ENCODE measurements at regions not wholly inside any gene's neighbourhood (a gene's known extent, or its start where the extent isn't known, plus 50 kb on each side); places are given as distances from the start of the nearest gene placed in this dataset.

DNA sequence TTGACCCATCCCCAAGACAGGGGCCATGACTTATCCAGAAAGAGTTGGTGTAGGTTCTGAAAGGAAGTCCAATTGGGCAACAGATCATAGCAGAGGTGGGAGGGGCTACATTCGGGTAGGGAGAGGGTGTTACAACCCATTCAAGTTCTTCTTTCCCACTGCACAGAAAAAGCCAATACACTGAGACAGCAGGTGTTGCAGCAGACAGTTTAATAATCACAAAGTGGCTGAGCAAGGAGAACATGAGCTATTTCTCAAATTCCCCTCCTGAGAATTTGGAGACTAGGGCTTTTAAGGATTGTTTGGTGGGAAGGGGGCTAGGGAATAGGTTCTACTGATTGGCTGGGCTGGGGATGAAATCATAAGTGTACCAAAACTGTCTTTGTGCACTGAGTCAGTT lies 328.4 kb upstream of the POU3F1 start:
- DNase-seq, result no peak

DNA sequence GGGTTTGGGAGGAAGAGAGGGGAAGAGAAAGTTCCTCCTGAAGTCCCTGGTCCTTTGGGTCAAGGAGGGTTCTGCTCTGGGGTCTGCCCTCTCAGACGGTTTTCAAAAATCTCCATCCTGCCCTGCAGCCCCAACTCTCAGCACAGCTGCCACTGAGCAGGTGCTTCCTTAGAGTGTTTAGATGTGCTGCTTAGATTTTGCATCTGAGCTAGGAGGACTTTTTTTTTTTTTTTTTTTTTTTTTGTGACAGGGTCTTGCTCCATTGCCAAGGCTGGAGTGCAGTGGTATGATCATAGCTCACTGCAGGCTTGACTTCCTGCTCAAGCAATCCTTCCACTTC lies 324.9 kb upstream of the POU3F1 start:
- no peak for DNase-seq

DNA sequence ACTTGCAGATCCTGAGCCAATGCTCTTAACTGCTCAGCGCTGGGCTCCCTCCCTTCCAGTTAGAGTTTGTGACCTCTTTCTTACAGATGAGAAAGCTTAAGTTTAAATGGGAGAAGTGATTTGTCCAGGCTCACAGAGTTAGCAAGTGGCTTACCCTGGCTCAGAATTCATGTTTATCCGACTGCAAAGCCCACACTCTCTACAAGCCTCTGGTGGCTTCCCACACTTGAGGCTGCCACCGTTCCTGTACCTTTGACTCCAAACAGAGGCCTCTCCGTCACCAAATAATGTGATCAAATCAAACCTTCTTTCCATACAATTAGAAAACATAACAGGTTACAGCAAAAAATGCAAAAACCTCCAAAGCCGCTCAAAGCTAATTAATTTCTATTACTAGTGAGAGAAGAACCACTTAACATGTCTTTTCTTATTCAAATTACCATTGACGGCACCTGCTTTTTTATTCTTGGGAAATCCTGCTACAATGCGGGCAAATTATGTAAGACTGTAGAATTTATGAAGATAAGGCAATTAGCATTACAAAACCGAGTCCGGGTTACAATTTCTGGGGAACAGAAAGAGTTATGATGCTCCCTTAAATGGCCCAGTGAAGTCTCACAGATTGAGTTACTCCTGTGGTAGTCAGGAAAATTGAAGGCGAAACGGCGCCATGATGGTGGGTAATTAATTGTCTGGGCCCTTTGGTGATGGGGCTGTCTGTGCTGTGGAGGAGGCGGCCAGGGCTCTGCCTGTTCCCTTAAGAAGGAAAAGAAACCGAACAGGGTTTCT lies 324.3 kb upstream of the POU3F1 start:
- DNase-seq, result no peak

DNA sequence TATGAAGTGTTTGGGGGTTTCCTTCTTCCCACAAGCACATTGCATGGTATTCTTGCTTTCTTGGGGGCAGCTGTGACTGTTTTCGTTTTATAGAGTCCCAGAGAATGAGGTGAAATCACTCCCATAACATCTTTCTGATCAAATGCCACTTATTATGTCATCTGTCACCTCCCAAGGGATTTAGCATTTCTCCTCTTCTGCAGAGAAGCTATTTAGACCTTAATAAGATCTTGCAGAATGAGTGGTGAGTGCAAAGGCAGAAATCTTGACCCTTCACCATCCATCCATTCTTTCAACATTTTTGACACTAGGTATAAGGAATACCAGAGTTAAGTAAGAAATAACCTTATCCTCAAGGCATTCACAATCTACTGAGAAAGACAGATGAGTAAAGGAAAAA lies 318.6 kb upstream of the POU3F1 start:
- DNase-seq, result no peak

DNA sequence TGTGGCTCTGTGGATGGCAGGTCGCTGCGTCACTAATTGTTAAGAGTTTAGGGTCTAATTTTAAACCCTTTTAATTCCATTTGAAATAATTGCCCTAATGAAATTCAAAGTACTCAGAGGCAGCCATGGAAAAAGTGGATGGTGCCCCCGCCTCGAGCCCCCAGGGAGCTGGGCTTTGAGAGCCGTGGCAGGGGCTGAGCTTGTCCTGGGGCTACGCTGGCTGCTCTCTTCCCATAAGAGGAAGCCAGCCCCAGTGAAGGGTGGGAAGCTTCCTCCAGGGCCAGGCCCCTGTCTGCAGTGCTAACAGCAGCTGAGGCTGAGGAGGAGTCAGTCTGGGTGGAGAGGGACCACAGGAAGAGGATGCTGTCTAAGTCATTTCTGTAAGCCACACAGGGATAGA lies 315.0 kb upstream of the POU3F1 start:
- DNase-seq, result no peak

DNA sequence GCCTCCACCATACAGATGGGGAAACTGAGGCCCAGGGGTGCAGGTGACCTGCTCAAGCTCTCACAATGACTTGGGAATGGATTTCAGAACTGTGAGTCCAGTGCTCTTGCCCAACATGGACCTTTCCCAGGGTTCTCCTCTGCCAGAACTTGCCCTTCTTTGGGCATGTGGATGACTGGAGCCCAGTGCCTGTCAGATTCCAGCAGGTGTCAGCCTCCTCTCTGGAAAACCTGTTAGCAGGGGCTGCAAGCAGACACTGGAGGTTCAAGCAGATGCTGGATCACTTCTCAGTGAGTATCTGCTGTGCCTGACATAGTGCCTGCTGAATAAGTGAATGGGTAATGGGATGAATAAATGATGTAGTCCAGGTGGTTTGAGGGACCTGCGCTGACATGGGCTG lies 314.2 kb upstream of the POU3F1 start:
- no peak for DNase-seq

DNA sequence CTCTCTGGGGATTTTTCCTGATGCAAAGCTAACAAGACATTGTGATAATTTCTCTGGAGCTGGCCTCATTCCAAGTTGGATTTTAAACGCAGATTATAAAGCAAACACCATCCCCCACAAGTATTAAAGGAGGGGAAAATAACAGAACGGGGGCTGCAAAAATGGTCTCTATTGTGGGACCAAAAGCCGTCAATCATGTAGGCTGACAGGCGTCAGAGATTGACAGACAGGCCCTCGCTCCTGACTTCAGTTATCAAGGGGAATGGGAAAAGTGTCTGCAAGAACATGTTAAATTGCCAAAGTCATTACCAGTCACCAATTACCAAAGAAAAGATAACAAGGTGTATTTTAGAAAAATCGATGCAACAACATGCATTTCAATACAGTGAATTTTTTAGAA lies 307.4 kb upstream of the POU3F1 start:
- DNase-seq, result no peak

DNA sequence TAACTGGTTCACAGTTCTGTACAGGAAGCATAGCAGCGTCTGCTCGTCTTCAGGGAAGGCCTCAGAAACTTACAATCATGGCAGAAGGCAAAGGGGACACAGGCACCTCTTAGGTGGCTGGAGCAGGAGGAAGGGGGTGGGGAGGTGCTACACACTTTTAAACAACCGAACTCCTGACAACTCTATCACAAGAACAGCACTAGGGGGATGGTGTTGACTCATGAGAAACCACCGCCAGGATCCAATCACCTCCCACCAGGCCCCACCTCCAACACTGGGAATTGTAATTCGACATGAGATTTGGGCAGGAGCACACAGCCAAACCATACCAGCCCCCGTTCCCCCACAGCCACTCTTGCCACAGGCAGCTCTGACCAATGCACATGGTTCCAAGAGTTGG lies 306.3 kb upstream of the POU3F1 start:
- DNase-seq, result no peak

DNA sequence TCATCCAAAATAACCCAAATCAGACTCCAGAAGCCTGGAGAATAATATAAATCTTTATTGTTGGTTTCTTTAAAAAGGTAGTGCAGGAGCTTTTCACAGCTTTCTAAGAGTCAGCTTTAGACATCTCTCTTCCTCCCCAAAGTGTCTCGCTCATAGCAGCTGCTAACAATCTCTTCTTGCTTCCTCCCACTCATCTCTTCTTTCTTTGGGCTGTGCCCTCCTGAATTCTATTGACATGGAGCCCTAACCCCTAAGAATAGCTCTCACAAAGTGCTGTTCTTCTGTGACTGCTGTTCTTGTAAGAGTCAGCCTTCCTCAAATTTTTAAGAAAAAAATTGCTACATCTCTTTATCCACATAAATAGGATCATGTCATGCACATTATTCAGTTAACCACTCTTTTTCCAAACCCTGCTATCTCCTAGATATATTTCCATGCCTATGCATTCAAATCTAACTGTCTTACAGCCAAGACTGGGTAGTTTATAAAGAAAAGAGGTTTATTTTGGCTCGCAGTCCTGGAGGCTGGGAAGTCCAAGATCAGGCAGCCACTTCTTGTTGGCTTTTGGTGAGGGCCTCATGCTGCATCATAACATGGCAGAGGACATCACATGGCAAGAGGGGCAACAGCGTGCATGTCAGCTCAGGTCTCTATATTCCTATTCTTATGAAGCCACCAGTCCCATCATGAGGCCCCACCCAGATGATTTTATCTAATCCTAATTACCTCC lies 301.0 kb upstream of the POU3F1 start:
- no peak for DNase-seq

DNA sequence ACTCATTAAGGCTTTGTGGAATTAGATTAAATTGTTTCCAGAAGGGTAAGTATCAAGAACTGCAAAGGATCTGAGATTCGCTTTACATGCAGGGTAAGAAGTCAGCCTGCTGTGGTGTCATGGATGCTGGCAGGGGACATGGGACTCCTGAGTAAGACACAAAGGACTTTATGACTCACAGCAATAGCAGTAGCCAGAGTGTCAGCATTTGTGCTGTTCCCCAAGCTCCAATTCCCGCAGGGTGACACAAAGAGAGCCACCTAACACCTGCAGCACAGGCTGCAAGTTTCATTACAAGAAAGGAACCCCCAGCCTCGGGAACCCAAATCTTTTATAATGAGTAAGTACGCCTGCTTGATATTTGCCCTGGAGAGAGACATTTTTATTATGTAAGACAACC lies 298.1 kb upstream of the POU3F1 start:
- no peak for DNase-seq

DNA sequence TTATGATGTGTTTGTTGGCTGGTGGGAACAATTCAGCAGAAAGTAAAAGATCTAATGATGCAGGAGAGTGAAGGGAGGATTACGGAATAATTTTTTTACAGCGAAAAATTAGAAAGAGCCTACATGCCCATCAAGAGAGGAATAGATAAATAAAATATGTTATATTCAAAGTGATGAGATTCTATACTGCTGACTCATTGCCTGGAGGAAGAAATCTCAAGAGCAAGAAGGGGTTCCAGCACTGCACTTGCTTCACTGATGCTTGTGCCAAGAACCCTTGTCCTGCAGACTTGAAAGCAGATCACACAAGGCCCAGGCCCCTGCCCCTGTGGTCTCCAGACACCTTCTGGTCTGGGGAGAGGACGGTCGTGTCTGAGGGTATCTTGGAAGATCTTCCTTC lies 295.1 kb upstream of the POU3F1 start:
- DNase-seq, result no peak

DNA sequence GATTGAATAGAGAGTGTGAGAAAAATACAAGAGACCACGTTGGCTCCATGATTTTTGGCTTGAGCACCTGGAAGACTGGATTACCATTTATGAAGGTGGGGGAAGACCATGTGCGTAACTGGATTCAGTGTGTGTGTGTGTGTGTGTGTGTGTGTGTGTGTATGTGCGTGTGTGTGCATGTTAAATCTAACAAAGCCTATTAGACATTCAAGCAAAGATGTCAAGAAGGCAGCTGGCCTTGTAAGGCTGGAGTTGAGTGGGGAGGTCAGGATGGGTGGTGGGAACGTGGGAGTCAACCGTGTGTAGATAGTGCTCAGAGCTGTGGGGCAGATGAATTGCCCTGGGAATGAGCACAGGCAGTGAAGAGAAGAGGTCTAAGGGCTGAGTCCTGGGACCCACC lies 293.8 kb upstream of the POU3F1 start:
- no peak for DNase-seq

DNA sequence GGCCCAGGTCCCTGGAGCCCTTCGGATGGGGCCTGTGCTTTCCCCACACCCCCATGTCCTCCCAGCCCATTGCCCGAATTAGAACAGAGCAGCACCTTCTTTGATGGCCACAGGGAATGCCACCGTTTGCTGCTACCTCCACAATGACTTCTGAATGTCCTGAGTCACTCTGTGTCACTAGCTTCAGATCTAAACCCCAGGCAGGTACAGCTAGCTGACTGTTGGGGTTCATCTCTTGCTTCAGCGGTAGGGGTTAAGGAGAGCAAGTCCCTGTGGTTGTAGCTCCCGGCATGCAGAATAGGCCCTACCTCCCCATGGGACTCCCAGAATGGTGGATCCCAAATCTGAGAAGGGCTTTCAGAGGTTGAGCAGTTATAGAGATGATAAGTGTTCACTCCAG lies 291.1 kb upstream of the POU3F1 start:
- DNase-seq, result no peak

DNA sequence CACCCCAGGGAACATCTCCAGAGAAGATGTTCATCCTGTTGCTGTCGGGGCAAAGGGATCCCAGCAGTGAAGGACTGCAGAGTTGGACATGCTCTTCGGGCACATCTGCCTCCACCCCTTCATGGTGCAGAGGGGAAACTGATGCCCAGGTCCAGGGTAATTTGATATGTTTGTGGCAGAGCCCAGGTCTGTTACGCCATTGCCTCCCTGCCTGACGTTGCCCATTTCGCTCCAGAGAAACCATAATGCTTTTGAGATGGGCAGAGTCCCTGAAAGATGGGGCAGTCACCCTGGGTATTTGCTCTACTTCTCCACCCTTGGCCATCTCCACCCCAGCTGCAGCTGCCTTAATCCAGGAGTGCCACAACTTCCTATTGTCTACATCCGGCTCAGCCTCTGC lies 290.4 kb upstream of the POU3F1 start:
- DNase-seq, result no peak

DNA sequence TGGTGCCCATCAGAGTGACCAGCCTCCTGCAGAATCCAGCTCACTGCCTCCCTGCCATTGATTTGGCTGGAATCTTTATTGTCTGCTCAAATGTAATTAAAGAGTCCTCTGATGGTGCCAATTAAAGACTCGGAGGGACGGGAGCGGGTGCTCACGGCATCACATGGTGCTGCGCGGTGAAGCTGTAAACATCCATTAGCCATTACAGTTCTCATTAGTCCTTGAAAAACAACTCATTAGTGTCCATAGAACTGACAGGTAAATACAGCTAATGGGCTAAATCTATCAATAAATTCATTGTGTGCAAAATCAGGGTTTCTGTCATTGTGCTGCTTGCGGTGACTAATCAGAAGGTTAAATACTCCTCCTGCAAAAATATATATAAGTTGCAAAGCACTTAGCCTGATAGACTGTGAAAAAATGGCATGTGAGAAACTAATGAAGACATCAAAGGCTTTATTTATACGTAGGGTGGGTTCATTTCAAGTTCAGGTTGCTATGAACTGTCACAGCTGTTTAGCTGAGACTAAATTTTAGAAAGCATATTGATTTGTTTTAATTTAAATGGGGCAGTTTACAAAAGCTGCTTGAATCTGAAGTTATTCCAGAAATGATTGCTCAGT lies 289.8 kb upstream of the POU3F1 start:
- peak; percentile 42 for DNase-seq

DNA sequence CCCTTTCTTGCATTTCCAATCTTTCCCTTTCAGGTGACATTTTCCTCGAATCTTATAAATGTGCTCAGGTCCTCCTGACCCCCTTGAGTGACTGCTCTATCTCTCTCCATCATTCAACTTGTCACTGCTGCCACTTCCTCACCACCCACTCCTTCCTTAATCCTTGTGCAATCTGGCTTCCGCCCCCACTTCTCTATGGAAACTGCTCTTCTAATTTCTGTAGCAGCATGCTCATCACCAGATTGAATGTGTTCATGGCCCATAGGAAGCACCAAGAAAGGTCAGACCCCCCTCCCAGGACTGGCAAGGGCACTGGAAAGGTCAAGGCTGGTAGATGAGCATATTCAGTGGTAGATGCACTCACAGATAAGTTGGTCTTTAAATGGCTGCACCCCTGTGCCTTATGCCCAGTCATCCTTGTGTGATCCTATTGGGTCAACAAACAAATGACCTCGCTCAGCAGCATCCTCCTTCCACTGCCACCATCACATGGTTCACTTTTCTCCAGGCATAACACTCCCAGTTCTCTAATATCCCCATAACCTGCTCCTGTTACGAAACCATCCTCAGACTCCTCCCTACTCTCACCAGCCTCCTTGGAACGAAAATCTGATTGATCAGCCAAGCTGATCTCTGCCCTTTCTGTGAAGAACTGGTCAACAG lies 288.5 kb upstream of the POU3F1 start:
- DNase-seq, result no peak

DNA sequence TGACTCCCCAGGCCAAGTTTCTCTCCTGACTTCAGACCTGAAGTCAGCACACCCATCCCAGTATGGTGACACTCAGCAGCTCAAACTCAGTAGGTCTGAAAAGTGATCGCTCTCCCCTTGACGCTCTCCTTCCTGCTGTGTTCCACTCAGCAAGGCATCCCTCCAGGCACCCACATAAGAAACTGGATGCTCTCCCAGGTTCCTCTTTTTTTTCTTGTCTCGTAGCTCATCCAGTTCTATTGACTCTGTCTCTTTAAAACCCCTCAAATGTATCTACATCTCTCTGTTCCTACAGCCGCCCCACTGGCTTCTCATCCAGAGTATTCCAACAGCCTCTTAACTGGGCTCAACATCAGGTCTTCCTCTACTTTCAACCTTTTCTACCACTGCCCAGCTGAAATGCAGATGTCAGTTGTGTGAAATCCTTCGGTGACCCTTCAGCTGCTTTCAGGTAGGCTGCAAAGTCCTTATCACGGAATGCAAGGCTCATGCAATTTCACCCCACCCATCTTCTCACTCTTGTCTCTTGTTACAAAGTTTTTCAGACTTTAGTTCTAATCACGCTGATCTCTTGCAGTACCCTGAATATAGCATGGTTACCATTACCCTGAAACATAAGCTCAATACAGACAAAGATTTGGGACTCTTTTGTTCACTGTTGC lies 286.2 kb upstream of the POU3F1 start:
- no peak for DNase-seq

DNA sequence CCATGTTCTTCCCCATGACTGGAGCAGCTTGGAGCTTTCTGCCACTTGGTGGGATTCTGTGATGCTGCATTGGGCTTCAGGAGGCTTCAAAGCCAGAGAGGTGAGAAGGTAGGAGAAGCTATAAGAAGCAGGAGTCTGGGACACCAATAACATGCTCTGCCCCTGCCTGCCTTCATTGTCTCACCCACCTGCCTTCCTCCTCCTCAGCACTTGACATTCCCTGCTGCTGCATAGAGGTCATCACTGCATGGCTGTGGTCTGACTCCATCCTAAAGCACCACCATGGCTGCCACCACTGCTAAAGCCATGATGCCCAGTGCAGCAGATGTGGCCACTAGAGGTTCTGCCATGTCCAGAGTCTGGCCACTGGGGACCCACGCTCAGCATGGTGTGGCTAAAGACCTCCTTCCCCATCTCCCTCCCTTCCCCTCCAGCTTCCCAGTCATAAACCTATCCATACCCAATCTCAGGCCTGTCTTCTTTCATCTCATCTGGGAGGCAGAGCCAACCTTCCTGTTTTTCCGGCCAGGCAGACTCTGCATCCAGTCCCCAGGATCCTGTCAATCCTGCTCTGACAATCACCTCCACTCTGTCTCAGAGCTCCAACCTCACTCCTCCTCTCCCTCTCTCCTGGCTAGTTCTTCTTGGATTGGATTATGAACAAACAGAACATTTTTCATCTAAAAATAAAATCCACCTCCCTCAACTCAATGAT lies 285.1 kb upstream of the POU3F1 start:
- no peak for DNase-seq

DNA sequence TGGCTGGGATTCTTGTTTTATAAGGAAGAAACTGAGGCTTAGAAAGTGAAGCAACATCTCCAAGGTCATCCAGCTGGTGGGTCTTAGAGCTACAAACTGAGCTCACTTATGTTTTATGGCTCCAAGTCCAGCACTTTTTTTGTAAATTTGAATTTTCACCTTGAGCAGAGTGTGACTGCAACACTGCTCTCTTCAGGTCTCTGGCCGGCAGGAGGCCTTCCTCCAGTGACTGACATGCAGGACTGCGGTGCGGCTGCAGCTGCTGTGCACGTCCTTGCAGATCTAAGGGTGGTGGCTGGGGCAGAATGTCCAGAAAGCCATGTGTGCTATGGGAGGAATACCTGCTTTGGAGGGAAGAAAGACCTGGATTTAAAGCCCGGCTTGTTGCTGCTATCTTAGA lies 284.2 kb upstream of the POU3F1 start:
- DNase-seq, result no peak

DNA sequence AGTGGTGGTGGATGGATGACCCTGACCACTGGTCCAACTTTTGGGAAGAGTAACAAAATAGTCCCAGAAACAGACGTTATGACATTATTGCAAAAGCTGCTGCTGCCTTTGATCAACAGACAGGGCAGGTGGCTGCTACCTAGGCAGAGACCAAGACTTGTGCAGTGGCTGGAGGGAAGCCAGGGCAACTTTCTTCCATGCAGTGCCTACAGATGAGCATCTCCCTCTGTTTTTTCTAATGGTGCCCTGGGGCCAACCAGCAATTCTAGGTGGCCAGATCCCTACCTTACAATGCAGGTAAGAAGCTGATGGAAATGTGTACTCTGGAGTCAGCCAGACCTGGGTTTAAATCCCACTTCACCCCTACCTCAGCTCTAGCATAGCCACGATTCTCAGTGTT lies 283.1 kb upstream of the POU3F1 start:
- no peak for DNase-seq

DNA sequence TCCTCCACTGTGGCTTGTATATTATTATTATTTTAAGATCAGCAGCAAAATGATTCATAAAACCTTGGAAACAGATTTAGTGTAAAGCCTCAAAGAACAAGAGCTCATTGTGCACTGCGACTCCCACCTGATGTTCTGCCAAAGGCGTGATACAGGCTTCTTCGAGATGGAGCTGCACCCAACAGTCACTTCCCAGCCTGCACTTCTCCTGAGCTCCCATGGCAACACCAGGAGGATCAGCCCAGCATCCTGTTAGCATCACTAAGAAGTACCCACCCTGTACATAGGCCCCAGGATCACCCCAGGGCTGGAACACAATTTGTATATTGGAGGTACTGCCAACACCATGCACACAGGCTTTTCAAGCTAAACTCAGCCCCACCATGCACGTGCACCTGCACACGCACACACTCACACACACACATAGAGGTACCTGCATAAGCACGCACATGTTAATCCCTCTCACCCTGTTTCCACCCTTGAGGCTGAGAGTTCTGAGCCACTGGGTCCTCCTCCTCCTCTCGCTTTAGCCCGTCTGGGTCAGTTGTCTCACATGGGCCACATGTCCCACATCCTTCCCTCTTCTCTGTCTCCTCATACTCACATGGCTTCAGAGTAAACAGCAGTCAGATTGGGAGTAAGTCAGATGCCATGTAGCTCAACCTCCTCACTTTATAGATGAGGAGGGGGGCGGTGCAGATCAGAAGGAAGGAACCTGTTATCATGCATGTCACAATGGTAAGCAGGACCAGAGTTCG lies 281.9 kb upstream of the POU3F1 start:
- no peak for DNase-seq

DNA sequence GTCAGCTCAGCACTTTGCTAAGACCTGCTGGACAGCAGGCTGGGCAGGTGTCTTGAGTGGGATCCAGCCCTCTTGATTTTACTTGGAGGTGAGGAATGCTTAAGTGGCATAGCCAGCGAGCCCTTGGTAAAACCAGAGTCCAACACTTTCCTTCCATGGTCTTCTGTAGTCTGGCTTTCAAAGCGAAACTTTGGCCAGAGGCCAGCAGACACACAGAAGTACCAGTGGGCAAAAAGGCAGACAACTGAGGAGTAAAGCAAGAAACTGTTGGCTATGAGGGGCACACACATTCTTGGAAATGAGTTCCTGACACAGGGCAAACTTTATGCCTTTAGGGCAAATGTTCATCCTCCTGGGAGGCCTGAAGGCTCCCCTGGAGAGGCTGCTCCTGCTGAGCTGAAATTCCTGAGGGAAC lies 281.0 kb upstream of the POU3F1 start:
- DNase-seq, result no peak
